Central memory CD8-positive, alpha-beta T cell (primary cell): ENCODE measurements at regions not wholly inside any gene's neighbourhood (a gene's known extent, or its start where the extent isn't known, plus 50 kb on each side); places are given as distances from the start of the nearest gene placed in this dataset.
A peak's percentile ranks its signal among the peaks of the same experiment; 100 is the strongest.
"Not testable (repeated sequence)": the region's sequence is repeated elsewhere in the genome, so short reads cannot be mapped to it uniquely, and the experiment has no call there.

ENCODE experiments used
- ATAC-seq: fragments of 150-1000 bp; cut with Tn5 transposase; replicated peaks from 2 replicates; pipeline ENCODE4 v1.10.0; 2022; ENCODE audit warnings: mild to moderate bottlenecking, moderate FRiP score, moderate number of reproducible peaks; ENCODE audit not compliant: poor library complexity, severe bottlenecking; ENCODE audit errors: extremely low read depth
- DNase-seq, 2 donors: peaks; one replicate each; pipeline ENCODE4 v3.0.0; 2021; ENCODE audit warnings: low spot score in 2 of 2
- H3K27ac Mint-ChIP-seq: one replicate; pipeline ENCODE4 v1.8.0; 2022; ENCODE audit warnings: low read depth, mild to moderate bottlenecking, moderate library complexity, mixed read lengths
- H3K27me3 Mint-ChIP-seq: one replicate; pipeline ENCODE4 v1.8.0; 2022; ENCODE audit warnings: mixed read lengths
- H3K36me3 Mint-ChIP-seq: one replicate; pipeline ENCODE4 v1.8.0; 2022; ENCODE audit warnings: mild to moderate bottlenecking, moderate library complexity, mixed read lengths; ENCODE audit not compliant: insufficient read depth
- H3K4me1 Mint-ChIP-seq: one replicate; pipeline ENCODE4 v1.8.0; 2022; ENCODE audit warnings: mixed read lengths
- H3K4me3 Mint-ChIP-seq: one replicate; pipeline ENCODE4 v1.8.0; 2022; ENCODE audit warnings: mild to moderate bottlenecking, moderate library complexity, mixed read lengths
- H3K9me3 Mint-ChIP-seq: one replicate; pipeline ENCODE4 v1.8.0; 2022; ENCODE audit warnings: mixed read lengths

- no peaks in the 10 kb centered on the region for H3K27me3 Mint-ChIP-seq
- peaks cover 33% of the 10 kb centered on the region for H3K9me3 Mint-ChIP-seq
- peaks cover 3% of the 10 kb centered on the region for H3K36me3 Mint-ChIP-seq
- no peak for DNase-seq
- H3K4me1 Mint-ChIP-seq, result no peaks in the 10 kb centered on the region
- H3K27ac Mint-ChIP-seq, result no peak overlapping the region
- H3K4me3 Mint-ChIP-seq, result no peak overlapping the region
- no peak for ATAC-seq
Observed at GRCh38 chr7:54183055-54183454, 359.1 kb upstream of the VSTM2A start.

DNA sequence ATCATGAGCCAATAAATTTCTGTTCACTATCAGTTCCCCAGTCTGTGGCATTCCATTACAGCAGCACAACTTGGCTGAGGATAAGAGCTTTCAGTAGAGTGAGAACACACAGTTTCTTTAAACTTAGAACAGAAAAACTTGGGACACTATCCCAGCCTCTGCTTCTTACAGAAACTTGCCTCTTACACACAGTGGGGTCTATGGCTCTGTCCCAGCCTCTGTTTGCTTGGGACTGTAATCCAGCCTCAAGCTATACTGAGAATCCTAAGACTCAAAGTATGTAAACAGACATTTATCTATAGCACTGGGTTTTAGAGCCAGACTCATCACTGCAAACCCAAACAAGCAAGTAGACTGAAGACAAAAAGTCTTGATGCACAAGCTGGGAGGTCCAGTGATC is 355.8 kb upstream of the VSTM2A start:
- Mint-ChIP-seq H3K9me3 (peaks cover 23% of the 10 kb centered on the region), H3K4me1 (no peaks in the 10 kb centered on the region), H3K36me3 (peaks cover 4% of the 10 kb centered on the region), H3K27ac (no peak overlapping the region), H3K27me3 (no peaks in the 10 kb centered on the region), H3K4me3 (no peak overlapping the region)
- DNase-seq, result no peak
- ATAC-seq, result no peak

GRCh38 chr7:54187886-54188685 is 354.1 kb upstream of the VSTM2A start:
- no peaks in the 10 kb centered on the region for H3K4me1 Mint-ChIP-seq
- peaks cover 4% of the 10 kb centered on the region for H3K36me3 Mint-ChIP-seq
- no peaks in the 10 kb centered on the region for H3K27me3 Mint-ChIP-seq
- no peak overlapping the region for H3K27ac Mint-ChIP-seq
- DNase-seq (no peak), ATAC-seq (no peak)
- H3K4me3 Mint-ChIP-seq, result no peak overlapping the region
- H3K9me3 Mint-ChIP-seq, result peaks cover 16% of the 10 kb centered on the region

DNA sequence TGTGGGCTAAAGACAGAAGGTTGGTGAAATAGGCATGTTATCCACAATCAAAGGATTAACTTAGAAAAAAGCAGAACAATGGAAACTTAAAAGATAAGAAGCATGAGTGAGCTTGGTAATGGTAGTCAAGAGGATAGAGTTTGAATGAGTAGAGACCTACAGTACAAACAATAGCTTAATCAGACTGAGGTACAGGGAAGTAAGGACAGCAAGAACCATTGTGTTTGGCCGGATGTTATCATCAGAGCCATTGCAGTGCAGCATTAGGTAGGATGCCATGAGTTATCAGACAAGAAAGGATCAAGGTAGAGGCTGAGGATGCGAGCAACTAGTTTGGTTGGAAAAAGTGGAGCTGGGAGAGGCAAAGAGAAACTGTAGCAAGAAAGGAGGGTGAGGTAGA is 353.3 kb upstream of the VSTM2A start:
- no peaks in the 10 kb centered on the region for H3K27me3 Mint-ChIP-seq
- DNase-seq (no peak), ATAC-seq (no peak)
- no peaks in the 10 kb centered on the region for H3K4me1 Mint-ChIP-seq
- peaks cover 14% of the 10 kb centered on the region for H3K9me3 Mint-ChIP-seq
- no peak overlapping the region for H3K27ac Mint-ChIP-seq
- H3K36me3 Mint-ChIP-seq, result peaks cover 4% of the 10 kb centered on the region
- no peak overlapping the region for H3K4me3 Mint-ChIP-seq

DNA sequence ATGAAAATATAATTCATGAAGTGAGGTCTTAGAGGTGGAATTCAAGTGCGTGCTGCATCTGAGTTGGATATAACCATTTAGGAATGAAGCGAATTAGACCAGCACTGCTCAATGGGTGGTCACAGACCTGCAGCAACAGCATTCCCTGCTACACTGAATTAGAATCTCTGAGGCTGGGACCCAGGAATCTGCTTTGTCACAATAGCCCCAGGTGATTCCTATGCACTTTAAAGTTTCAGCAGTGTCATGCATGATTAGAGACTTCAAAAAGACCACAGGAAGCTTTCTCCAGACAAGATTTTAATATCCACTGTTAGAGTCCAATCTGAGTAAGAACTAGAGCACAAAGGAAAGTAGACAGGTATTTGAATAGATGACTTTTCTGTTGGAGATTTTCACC is 352.8 kb upstream of the VSTM2A start:
- Mint-ChIP-seq H3K4me3 (no peak overlapping the region), H3K9me3 (peaks cover 12% of the 10 kb centered on the region), H3K27ac (no peak overlapping the region), H3K27me3 (no peaks in the 10 kb centered on the region), H3K36me3 (peaks cover 4% of the 10 kb centered on the region), H3K4me1 (no peaks in the 10 kb centered on the region)
- DNase-seq (no peak), ATAC-seq (no peak)

DNA sequence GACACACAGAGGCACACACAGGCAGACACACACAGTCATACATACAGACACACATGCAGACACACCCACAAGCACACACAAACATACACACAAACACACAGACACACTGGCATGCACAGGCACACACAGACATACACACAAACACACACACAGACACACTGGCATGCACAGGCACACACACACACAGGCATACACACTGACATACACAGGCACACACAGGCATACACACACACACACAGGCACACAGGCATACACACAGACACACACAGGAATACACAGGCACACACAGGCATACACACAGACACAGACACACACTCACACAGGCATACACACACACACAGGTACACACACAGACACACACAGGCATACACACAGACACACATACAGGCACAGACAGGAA is 340.7 kb upstream of the VSTM2A start:
- DNase-seq (no peak), ATAC-seq (peak; percentile 19)
- Mint-ChIP-seq H3K27ac (no peak overlapping the region), H3K9me3 (peaks cover 19% of the 10 kb centered on the region), H3K36me3 (no peaks in the 10 kb centered on the region), H3K4me3 (no peak overlapping the region), H3K4me1 (no peaks in the 10 kb centered on the region), H3K27me3 (no peaks in the 10 kb centered on the region)

GRCh38 chr7:54215424-54215823 is 326.8 kb upstream of the VSTM2A start:
- Mint-ChIP-seq H3K4me3 (no peak overlapping the region), H3K36me3 (no peaks in the 10 kb centered on the region), H3K4me1 (no peaks in the 10 kb centered on the region), H3K27ac (no peak overlapping the region), H3K9me3 (peaks cover 49% of the 10 kb centered on the region), H3K27me3 (no peaks in the 10 kb centered on the region)
- DNase-seq, result no peak
- no peak for ATAC-seq

- not testable (repeated sequence) for H3K27ac Mint-ChIP-seq, DNase-seq, H3K27me3 Mint-ChIP-seq, H3K9me3 Mint-ChIP-seq, H3K36me3 Mint-ChIP-seq, H3K4me3 Mint-ChIP-seq, ATAC-seq, H3K4me1 Mint-ChIP-seq
Observed at GRCh38 chr7:54226030-54226429, 316.1 kb upstream of the VSTM2A start.

GRCh38 chr7:54242776-54243175 is 299.4 kb upstream of the VSTM2A start:
- no peak for DNase-seq
- Mint-ChIP-seq H3K36me3 (no peaks in the 10 kb centered on the region), H3K4me3 (no peak overlapping the region), H3K9me3 (peaks cover 39% of the 10 kb centered on the region), H3K4me1 (no peaks in the 10 kb centered on the region), H3K27me3 (no peaks in the 10 kb centered on the region), H3K27ac (no peak overlapping the region)
- no peak for ATAC-seq

GRCh38 chr7:54245020-54245419 is 297.2 kb upstream of the VSTM2A start:
- Mint-ChIP-seq H3K27ac (no peak overlapping the region), H3K36me3 (no peaks in the 10 kb centered on the region), H3K4me3 (no peak overlapping the region), H3K9me3 (peaks cover 34% of the 10 kb centered on the region), H3K4me1 (no peaks in the 10 kb centered on the region), H3K27me3 (no peaks in the 10 kb centered on the region)
- ATAC-seq (no peak), DNase-seq (no peak)

DNA sequence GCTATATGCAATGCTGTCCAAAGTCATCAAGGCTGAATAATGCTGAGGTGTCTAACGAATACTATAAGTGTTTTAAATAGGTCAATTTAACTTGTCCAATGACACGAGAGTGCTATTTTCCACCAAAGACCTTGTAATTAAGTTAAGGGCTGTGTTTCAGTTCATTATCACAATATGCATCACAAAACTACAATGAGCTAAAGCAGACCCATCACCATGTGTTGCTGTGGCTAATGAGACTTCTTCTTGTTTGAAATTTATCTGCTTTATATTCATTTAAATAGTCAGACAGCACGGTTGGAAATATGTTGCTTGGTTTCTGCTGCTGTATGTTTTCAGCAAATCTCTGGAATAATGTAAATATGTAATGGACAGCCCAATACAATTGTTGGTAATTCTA is 292.5 kb upstream of the VSTM2A start:
- H3K27ac Mint-ChIP-seq, result no peak overlapping the region
- no peaks in the 10 kb centered on the region for H3K27me3 Mint-ChIP-seq
- DNase-seq, result no peak
- no peak overlapping the region for H3K4me3 Mint-ChIP-seq
- no peak for ATAC-seq
- peaks cover 16% of the 10 kb centered on the region for H3K9me3 Mint-ChIP-seq
- H3K4me1 Mint-ChIP-seq, result no peaks in the 10 kb centered on the region
- no peaks in the 10 kb centered on the region for H3K36me3 Mint-ChIP-seq

- Mint-ChIP-seq H3K4me1 (no peaks in the 10 kb centered on the region), H3K27me3 (no peaks in the 10 kb centered on the region), H3K4me3 (no peak overlapping the region), H3K36me3 (peaks cover 2% of the 10 kb centered on the region), H3K27ac (no peak overlapping the region), H3K9me3 (peaks cover 16% of the 10 kb centered on the region)
- ATAC-seq (no peak), DNase-seq (no peak)
Observed at GRCh38 chr7:54252256-54253035, 289.7 kb upstream of the VSTM2A start.

- ATAC-seq (no peak), DNase-seq (no peak)
- no peak overlapping the region for H3K4me3 Mint-ChIP-seq
- H3K9me3 Mint-ChIP-seq, result peaks cover 16% of the 10 kb centered on the region
- no peak overlapping the region for H3K27ac Mint-ChIP-seq
- H3K4me1 Mint-ChIP-seq, result no peaks in the 10 kb centered on the region
- H3K36me3 Mint-ChIP-seq, result peaks cover 2% of the 10 kb centered on the region
- H3K27me3 Mint-ChIP-seq, result no peaks in the 10 kb centered on the region
Observed at GRCh38 chr7:54253036-54253373, 289.2 kb upstream of the VSTM2A start.
